ENCODE measurements at regions not wholly inside any gene's neighbourhood (a gene's known extent, or its start where the extent isn't known, plus 50 kb on each side); places are given as distances from the start of the nearest gene placed in this dataset.
"Not testable (repeated sequence)": the region's sequence is repeated elsewhere in the genome, so short reads cannot be mapped to it uniquely, and the experiment has no call there.

- Mint-ChIP-seq H3K27me3 (ENCODE audit: low read depth, poor library complexity) (no peaks in the 10 kb centered on the region), H3K4me3 (no peak overlapping the region), H3K9me3 (peaks cover 12% of the 10 kb centered on the region), H3K27ac (no peak overlapping the region), H3K36me3 (ENCODE audit: low read depth) (no peaks in the 10 kb centered on the region), H3K4me1 (peaks cover 13% of the 10 kb centered on the region)
- TF ChIP-seq CTCF (IDR thresholded peaks at IDR 0.05) = no peak
- DNase-seq = no peak
These were observed 1327.4 kb downstream of the GATA3 start for GRCh38 chr10:9381733-9382532.

- no peak overlapping the region for H3K4me3 Mint-ChIP-seq
- peaks cover 13% of the 10 kb centered on the region for H3K4me1 Mint-ChIP-seq
- H3K9me3 Mint-ChIP-seq = peaks cover 12% of the 10 kb centered on the region
- no peaks in the 10 kb centered on the region for H3K27me3 Mint-ChIP-seq (ENCODE audit: low read depth, poor library complexity)
- H3K27ac Mint-ChIP-seq = no peak overlapping the region
- no peaks in the 10 kb centered on the region for H3K36me3 Mint-ChIP-seq (ENCODE audit: low read depth)
- DNase-seq = no peak
- TF ChIP-seq CTCF (IDR thresholded peaks at IDR 0.05) = no peak
These were observed 1328.0 kb downstream of the GATA3 start for GRCh38 chr10:9382533-9382866.

GRCh38 chr10:9390516-9390915 is 1336.0 kb downstream of the GATA3 start:
- no peaks in the 10 kb centered on the region for H3K9me3 Mint-ChIP-seq
- peaks cover 10% of the 10 kb centered on the region for H3K27me3 Mint-ChIP-seq (ENCODE audit: low read depth, poor library complexity)
- H3K36me3 Mint-ChIP-seq (ENCODE audit: low read depth) = no peaks in the 10 kb centered on the region
- TF ChIP-seq CTCF (IDR thresholded peaks at IDR 0.05) = no peak
- H3K4me3 Mint-ChIP-seq = no peak overlapping the region
- H3K4me1 Mint-ChIP-seq = no peaks in the 10 kb centered on the region
- H3K27ac Mint-ChIP-seq = no peak overlapping the region
- no peak for DNase-seq

GRCh38 chr10:9399275-9399983 is 1344.9 kb downstream of the GATA3 start:
- no peak for DNase-seq
- H3K9me3 Mint-ChIP-seq = no peaks in the 10 kb centered on the region
- peaks cover 7% of the 10 kb centered on the region for H3K4me1 Mint-ChIP-seq
- no peaks in the 10 kb centered on the region for H3K36me3 Mint-ChIP-seq (ENCODE audit: low read depth)
- no peak overlapping the region for H3K27ac Mint-ChIP-seq
- TF ChIP-seq CTCF (IDR thresholded peaks at IDR 0.05) = no peak
- no peak overlapping the region for H3K4me3 Mint-ChIP-seq
- peaks cover 3% of the 10 kb centered on the region for H3K27me3 Mint-ChIP-seq (ENCODE audit: low read depth, poor library complexity)

- not testable (repeated sequence) for H3K4me3 Mint-ChIP-seq; H3K4me1 Mint-ChIP-seq; H3K27me3 Mint-ChIP-seq (ENCODE audit: low read depth, poor library complexity); H3K36me3 Mint-ChIP-seq (ENCODE audit: low read depth); H3K27ac Mint-ChIP-seq
- peaks cover 12% of the 10 kb centered on the region for H3K9me3 Mint-ChIP-seq
- peak; percentile 34 for TF ChIP-seq CTCF (IDR thresholded peaks at IDR 0.05)
- DNase-seq = peak; percentile 16
These were observed 1347.6 kb downstream of the GATA3 start for GRCh38 chr10:9402067-9402466.

GRCh38 chr10:9402507-9403195 is 1348.2 kb downstream of the GATA3 start:
- H3K9me3 Mint-ChIP-seq = peaks cover 12% of the 10 kb centered on the region
- not testable (repeated sequence) for H3K27me3 Mint-ChIP-seq (ENCODE audit: low read depth, poor library complexity); H3K36me3 Mint-ChIP-seq (ENCODE audit: low read depth); H3K27ac Mint-ChIP-seq; H3K4me3 Mint-ChIP-seq; DNase-seq; H3K4me1 Mint-ChIP-seq

- DNase-seq; H3K4me3 Mint-ChIP-seq; H3K4me1 Mint-ChIP-seq; H3K27ac Mint-ChIP-seq; H3K36me3 Mint-ChIP-seq (ENCODE audit: low read depth): not testable (repeated sequence)
- Mint-ChIP-seq H3K27me3 (ENCODE audit: low read depth, poor library complexity) (peaks cover 12% of the 10 kb centered on the region), H3K9me3 (peaks cover 19% of the 10 kb centered on the region)
These were observed 1352.7 kb downstream of the GATA3 start for GRCh38 chr10:9407201-9407600.

Measured in nephron progenitor cell (in vitro differentiated cells).